Lung (tissue), 11 donors: ENCODE measurements at regions not wholly inside any gene's neighbourhood (a gene's known extent, or its start where the extent isn't known, plus 50 kb on each side); places are given as distances from the start of the nearest gene placed in this dataset.
A peak's percentile ranks its signal among the peaks of the same experiment; 100 is the strongest.

Experiments
- ATAC-seq: fragments of 200-7000 bp; cut with Tn5 transposase; one replicate; pipeline ENCODE4 v1.9.1; 2020; ENCODE audit warnings: moderate number of reproducible peaks; ENCODE audit not compliant: insufficient read depth, low FRiP score
- DNase-seq, 3 donors: peaks; one replicate each; pipeline ENCODE4 v3.0.0-alpha.2; 2013 to 2017
- H3K27ac ChIP-seq, 2 donors: one replicate each; pipeline ENCODE4 v1.5.1; 2013; ENCODE audit warnings: mild to moderate bottlenecking in 2 of 2, moderate library complexity in 2 of 2, control low read depth in 1 of 2, inconsistent platforms in 1 of 2, low read depth in 1 of 2, low read length in 1 of 2
- H3K27me3 ChIP-seq, 3 donors: one replicate each; pipeline ENCODE4 v1.5.1; 2013; ENCODE audit warnings: low read length in 2 of 3; ENCODE audit not compliant: control insufficient read depth in 3 of 3, insufficient read depth in 3 of 3
- H3K36me3 ChIP-seq, 4 donors: one replicate each; pipeline ENCODE4 v1.5.1; 2013; ENCODE audit warnings: low read length in 4 of 4, mild to moderate bottlenecking in 1 of 4, moderate library complexity in 1 of 4; ENCODE audit not compliant: control insufficient read depth in 4 of 4, insufficient read depth in 4 of 4
- H3K4me1 ChIP-seq, 5 donors: one replicate each; pipeline ENCODE4 v1.5.1; 2013; ENCODE audit warnings: low read length in 5 of 5, mild to moderate bottlenecking in 2 of 5, moderate library complexity in 1 of 5; ENCODE audit not compliant: control insufficient read depth in 5 of 5, insufficient read depth in 5 of 5
- H3K4me3 ChIP-seq: one replicate; pipeline ENCODE4 v1.5.1; 2013; ENCODE audit warnings: mild to moderate bottlenecking, control low read depth, moderate library complexity
- H3K9ac ChIP-seq, 2 donors: one replicate each; pipeline ENCODE4 v1.5.1; 2013; ENCODE audit warnings: low read length in 2 of 2, control low read depth in 1 of 2; ENCODE audit not compliant: insufficient read depth in 1 of 2
- H3K9me3 ChIP-seq, 4 donors: one replicate each; pipeline ENCODE4 v1.5.1; 2013; ENCODE audit warnings: low read length in 3 of 4, mild to moderate bottlenecking in 1 of 4, moderate library complexity in 1 of 4; ENCODE audit not compliant: control insufficient read depth in 4 of 4, insufficient read depth in 3 of 4
- CTCF ChIP-seq: IDR thresholded peaks from 2 replicates; pipeline ENCODE4 v1.5.1; 2012; ENCODE audit warnings: mild to moderate bottlenecking; ENCODE audit errors: control extremely low read depth, extremely low read depth
- WGBS, 2 donors: extraction: QIAGEN DNeasy Blood & Tissue Kit; methylation state at CpG; one replicate each; pipeline ENCODE4 v1.1.7; 2013; 5-methylcytosine and 5-hydroxymethylcytosine counted together
- donor health status: control.
- donor health status: control.
- donor health status: Bipolar disorder and iron deficiency.
- donor health status: healthy.
- donor health status: DM: yes; HTN: yes; CAD: no.

DNA sequence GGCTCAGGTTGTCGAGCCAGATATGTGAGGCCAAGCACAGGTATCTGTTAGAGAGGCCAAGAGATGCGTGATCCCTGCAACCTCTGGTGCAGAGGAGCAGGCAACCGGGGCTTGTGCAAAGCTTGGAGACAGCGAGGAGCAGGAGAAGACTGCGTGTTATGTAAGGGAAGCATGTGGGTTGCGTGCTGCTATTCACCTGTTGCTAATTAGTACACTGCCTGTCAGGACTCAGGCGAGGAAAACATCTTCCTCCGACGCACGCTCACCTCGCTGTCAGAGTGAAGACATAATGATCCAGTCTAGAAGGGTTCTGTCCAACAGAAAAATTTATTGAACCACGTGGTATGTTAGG lies 102.5 kb downstream of the HNRNPLL start:
- Histone ChIP-seq H3K27ac (no peak overlapping the region), H3K9ac (no peak overlapping the region), H3K36me3 (no peaks in the 10 kb centered on the region), H3K27me3 (no peaks in the 10 kb centered on the region), H3K4me3 (no peak overlapping the region), H3K9me3 (peaks cover 0 to 3% (median 0%) of the 10 kb centered on the region in 4 donors), H3K4me1 (peaks cover 0 to 3% (median 0%) of the 10 kb centered on the region in 5 donors)
- 82 to 88% methylated on average over 12 of the region's 12 CpGs for WGBS, 2 donors
- peak; percentile 11 for ATAC-seq
- no peak for TF ChIP-seq CTCF
- DNase-seq: no peak

- H3K27me3 ChIP-seq: no peaks in the 10 kb centered on the region
- no peak for ATAC-seq
- no peak overlapping the region for H3K27ac ChIP-seq
- DNase-seq: peak in 1 of 3 donors; percentile 21
- H3K9ac ChIP-seq: no peak overlapping the region
- H3K4me3 ChIP-seq: no peak overlapping the region
- H3K9me3 ChIP-seq: peaks cover 0 to 3% (median 0%) of the 10 kb centered on the region in 4 donors
- peaks cover 0 to 3% (median 0%) of the 10 kb centered on the region in 5 donors for H3K4me1 ChIP-seq
- 70 to 85% methylated on average over 9 of the region's 9 CpGs for WGBS, 2 donors
- no peak for TF ChIP-seq CTCF
- H3K36me3 ChIP-seq: no peaks in the 10 kb centered on the region
Observed at GRCh38 chr2:38499548-38500282, 103.0 kb downstream of the HNRNPLL start.

DNA sequence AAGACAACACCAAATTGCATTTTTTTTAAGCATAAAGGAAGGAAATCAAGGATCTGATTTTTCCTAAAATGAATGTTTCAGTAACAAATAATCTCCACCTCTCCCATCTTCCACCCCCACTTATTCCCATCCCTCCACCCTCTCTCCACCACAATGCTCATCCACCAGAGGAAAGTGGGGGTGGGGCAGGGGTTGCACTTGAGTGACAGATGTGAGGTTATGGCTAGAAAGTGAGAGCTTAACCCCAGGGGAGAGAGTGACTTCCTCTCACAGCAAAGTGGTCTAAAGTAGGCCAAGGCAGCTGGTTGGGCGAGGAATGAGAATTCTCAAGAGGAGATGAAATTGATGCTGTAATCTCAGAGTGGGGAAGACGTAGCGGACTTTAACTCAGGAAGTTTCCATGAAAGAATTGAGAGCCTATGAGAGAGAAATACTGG lies 104.7 kb downstream of the HNRNPLL start:
- peaks cover 0 to 3% (median 0%) of the 10 kb centered on the region in 5 donors for H3K4me1 ChIP-seq
- 79 to 87% methylated on average over 3 of the region's 3 CpGs for WGBS, 2 donors
- no peaks in the 10 kb centered on the region for H3K36me3 ChIP-seq
- DNase-seq (peak in 1 of 3 donors; percentile 55), ATAC-seq (no peak)
- H3K9ac ChIP-seq: no peak overlapping the region
- peaks cover 0 to 3% (median 0%) of the 10 kb centered on the region in 4 donors for H3K9me3 ChIP-seq
- no peak overlapping the region for H3K27ac ChIP-seq
- TF ChIP-seq CTCF: no peak
- H3K4me3 ChIP-seq: no peak overlapping the region
- H3K27me3 ChIP-seq: no peaks in the 10 kb centered on the region
